HEK293T (cell line): ENCODE measurements at regions not wholly inside any gene's neighbourhood (a gene's known extent, or its start where the extent isn't known, plus 50 kb on each side); places are given as distances from the start of the nearest gene placed in this dataset.

ENCODE experiments used
- ARNT ChIP-seq: fragments of 450-650 bp; IDR thresholded peaks from 2 replicates; pipeline ENCODE4 v1.6.1; 2017; ENCODE audit warnings: mild to moderate bottlenecking
- BHLHE40 ChIP-seq: fragments of 450-650 bp; IDR thresholded peaks from 2 replicates; pipeline ENCODE4 v1.6.1; 2016; ENCODE audit warnings: mild to moderate bottlenecking, moderate library complexity, borderline replicate concordance
- CTBP1 ChIP-seq: fragments of 450-650 bp; IDR thresholded peaks from 2 replicates; pipeline ENCODE4 v1.6.1; 2016; ENCODE audit warnings: borderline replicate concordance
- FOXA1 ChIP-seq: fragments of 450-650 bp; IDR thresholded peaks from 2 replicates; pipeline ENCODE4 v1.6.1; 2016; ENCODE audit warnings: mild to moderate bottlenecking
- FOXM1 ChIP-seq: fragments of 450-650 bp; IDR thresholded peaks from 2 replicates; pipeline ENCODE4 v1.6.1; 2017; ENCODE audit warnings: mild to moderate bottlenecking, borderline replicate concordance
- HDGF ChIP-seq: fragments of 450-650 bp; IDR thresholded peaks from 2 replicates; pipeline ENCODE4 v1.6.1; 2017; ENCODE audit warnings: antibody characterized with exemption, borderline replicate concordance
- LEF1 ChIP-seq: fragments of 450-650 bp; IDR thresholded peaks from 2 replicates; pipeline ENCODE4 v1.6.1; 2017; ENCODE audit warnings: mild to moderate bottlenecking, borderline replicate concordance
- NFRKB ChIP-seq: fragments of 450-650 bp; IDR thresholded peaks from 2 replicates; pipeline ENCODE4 v1.6.1; 2016; ENCODE audit warnings: mild to moderate bottlenecking, moderate library complexity
- SP1 ChIP-seq: fragments of 450-650 bp; IDR thresholded peaks from 2 replicates; pipeline ENCODE4 v1.6.1; 2017
- SUZ12 ChIP-seq: fragments of 450-650 bp; IDR thresholded peaks from 2 replicates; pipeline ENCODE4 v1.6.1; 2016; ENCODE audit warnings: mild to moderate bottlenecking
- TARDBP ChIP-seq: fragments of 450-650 bp; IDR thresholded peaks from 2 replicates; pipeline ENCODE4 v1.6.1; 2016
- ZNF384 ChIP-seq: fragments of 450-650 bp; IDR thresholded peaks from 2 replicates; pipeline ENCODE4 v1.6.1; 2016
- TF ChIP-seq, protein P1 (sequence below): fragments of 450-650 bp; IDR thresholded peaks from 2 replicates; pipeline ENCODE4 v1.6.1; 2016

DNA sequence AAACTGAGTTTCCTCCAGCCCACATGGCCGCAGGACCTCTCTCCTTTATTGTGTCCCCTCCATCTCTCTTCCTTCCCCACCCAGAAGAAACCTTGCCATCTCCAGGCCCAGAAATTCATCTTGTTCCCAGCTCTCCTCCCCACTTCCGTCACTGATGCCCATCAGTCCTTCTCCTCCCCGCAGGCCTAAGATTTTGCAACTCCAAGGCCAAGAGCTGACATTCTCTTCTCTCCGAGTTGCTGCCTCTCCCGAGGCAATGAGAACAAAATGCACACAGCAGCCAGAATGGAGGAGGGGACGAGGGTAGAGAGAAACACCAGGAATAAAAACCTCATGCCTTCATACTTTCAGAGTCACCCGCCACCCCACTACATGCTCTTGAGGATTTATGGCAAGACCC, 526.5 kb upstream of the PROK2 start:
- TF ChIP-seq SP1, result no peak
- TF ChIP-seq, protein P1, sequence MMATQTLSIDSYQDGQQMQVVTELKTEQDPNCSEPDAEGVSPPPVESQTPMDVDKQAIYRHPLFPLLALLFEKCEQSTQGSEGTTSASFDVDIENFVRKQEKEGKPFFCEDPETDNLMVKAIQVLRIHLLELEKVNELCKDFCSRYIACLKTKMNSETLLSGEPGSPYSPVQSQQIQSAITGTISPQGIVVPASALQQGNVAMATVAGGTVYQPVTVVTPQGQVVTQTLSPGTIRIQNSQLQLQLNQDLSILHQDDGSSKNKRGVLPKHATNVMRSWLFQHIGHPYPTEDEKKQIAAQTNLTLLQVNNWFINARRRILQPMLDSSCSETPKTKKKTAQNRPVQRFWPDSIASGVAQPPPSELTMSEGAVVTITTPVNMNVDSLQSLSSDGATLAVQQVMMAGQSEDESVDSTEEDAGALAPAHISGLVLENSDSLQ, result no peak
- no peak for TF ChIP-seq TARDBP
- no peak for TF ChIP-seq BHLHE40
- no peak for TF ChIP-seq LEF1
- TF ChIP-seq HDGF, result no peak
- no peak for TF ChIP-seq FOXA1
- TF ChIP-seq CTBP1, result no peak
- no peak for TF ChIP-seq ARNT
- TF ChIP-seq SUZ12, result no peak
- no peak for TF ChIP-seq FOXM1
- TF ChIP-seq NFRKB, result no peak
- no peak for TF ChIP-seq ZNF384
